Tongue (tissue), 2 donors: ENCODE measurements at regions not wholly inside any gene's neighbourhood (a gene's known extent, or its start where the extent isn't known, plus 50 kb on each side); places are given as distances from the start of the nearest gene placed in this dataset. TPM values are rescaled to one million over a fixed set of nuclear protein-coding genes. Genes with fewer than 3 reads are reported as not detected.
"Not testable (repeated sequence)": the region's sequence is repeated elsewhere in the genome, so short reads cannot be mapped to it uniquely, and the experiment has no call there.

ENCODE experiments used
- DNase-seq: peaks from one replicate; pipeline ENCODE4 v3.0.0-alpha.2; 2015
- small RNA-seq: library from RNA; depleted of rRNA; stranded (forward); fragments of <200 nt; gene quantifications from one replicate; pipeline ENCODE3, GENCODE V24; 2014; ENCODE audit warnings: low replicate concordance

DNA sequence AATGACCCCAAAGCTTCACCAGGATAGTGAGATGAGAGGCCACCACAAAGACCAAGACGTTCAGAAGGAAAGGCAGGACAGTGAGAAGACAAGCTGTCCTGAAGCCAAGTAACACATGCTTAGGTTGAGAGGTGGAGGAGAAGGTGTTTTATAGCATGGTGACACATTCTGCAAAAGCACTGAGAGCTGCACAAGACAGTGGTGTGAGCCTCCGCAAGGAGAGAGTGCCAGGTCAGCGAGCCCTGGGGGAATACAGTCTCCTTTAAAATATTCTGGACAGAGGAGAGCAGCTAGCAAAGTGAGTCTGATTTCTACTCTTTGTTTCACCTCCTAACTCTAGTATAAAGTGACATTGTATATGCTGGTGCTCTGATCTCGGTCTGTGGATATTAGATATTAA, 68.0 kb upstream of the VKORC1L1 start:
- DNase-seq: no peak

DNA sequence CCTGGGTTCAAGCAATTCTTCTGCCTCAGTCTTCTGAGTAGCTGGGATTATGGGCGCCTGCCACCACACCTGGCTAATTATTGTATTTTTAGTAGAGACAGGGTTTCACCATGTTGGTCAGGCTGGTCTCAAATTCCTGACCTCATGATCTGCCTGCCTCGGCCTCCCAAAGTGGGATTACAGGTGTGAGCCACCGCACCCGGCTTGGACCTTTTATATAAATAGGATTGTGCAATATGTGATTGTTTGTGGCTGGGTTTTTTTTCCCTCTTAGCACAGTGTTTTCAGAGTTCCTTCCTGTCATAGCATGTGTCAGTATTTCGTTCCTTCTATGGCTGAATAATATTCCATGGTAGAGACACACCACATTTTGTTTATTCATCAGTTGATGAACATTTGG, 65.8 kb upstream of the VKORC1L1 start:
- DNase-seq: not testable (repeated sequence)

DNA sequence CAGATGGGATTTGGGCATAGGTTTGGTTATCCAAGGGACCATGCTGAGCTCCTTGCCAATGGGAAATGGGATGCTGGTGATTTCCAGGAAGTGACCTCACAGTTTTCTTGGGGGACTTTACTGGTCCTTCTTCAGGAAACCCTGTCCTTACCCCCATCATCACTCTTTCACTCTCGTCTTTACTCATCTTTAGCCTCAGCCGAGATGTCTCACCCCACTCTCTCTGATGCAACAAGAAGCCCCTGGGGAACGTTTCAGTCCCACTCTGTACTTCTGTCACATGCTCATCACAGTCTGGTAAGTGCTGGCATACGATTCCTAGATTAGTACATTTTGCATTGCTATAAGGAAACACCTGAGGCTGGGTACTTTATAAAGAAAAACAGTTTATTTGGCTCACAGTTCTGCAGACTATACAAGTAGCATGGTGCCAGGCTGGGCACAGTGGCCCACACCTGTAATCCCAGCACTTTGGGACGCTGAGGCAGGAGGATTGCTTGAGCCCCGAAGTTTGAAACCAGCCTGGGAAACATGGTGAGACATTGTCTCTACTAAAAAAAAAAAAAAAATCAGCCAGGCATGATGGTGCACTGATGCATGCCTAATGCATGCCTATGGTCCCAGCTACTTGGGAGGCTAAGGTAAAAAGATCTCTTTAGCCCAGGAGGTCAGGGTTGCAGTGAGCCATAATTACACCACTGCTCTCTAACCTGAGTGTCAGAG, 63.5 kb upstream of the VKORC1L1 start:
- DNase-seq: no peak

DNA sequence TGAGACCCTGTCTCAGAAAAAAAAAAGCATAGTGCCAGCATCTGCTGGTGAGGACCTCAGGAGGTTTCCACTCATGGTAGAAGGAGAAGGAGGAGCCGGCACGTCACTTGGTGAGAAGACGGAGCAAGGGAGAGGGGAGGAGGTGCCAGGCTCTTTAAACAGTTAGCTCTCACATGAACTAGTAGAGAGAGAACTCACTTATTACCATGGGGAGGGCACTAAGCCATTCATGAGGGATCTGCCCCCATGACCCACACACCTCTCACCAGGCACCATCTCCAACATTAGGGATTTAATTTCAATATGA, 62.9 kb upstream of the VKORC1L1 start:
- no peak for DNase-seq

DNA sequence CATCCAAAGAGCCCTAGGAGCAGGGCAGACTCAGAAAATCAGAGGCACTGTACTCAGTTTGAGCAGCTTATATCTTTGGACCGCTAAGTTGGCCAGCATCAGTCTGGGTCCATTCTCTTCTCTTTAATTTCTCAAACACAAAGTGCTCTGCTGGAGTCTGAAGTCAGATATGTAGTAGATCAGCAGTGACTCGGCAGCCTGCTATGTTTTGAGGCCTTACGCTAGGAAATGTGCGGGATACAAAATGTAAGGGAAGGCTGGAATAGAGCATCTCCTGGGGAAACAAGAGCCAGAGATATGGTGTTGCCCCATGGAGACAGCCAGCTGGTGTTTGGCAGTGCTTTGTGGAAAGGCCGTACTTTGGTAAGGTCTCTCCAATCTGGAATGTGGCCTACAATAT, 60.6 kb upstream of the VKORC1L1 start:
- no peak for DNase-seq

DNA sequence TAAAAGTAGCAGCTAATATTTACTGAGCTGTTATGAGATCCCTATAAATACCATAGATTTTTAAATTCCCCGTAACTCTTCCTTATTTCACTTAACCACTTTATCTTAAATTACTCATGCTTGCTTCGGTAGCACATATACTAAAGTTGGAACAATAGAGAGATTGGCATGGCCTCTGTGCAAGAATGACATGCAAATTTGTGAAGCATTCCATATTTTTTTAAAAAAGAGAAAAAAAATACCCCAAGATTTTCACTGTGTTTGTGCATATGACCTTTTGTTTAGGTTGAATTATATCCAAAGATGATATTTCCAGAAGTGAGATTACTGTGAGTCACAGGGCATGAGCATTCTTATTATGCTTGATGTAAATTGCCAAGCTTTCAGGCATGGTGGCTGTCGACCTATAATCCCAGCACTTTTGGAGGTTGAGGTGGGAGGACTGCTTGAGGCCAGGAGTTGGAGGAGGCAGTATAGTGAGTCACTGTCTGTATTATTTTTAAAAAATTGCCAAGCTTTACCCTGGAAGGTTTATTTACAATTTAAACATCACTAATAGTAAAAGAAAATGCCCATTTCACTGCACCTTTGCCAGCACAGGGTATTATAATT, 58.2 kb upstream of the VKORC1L1 start:
- not testable (repeated sequence) for DNase-seq

DNA sequence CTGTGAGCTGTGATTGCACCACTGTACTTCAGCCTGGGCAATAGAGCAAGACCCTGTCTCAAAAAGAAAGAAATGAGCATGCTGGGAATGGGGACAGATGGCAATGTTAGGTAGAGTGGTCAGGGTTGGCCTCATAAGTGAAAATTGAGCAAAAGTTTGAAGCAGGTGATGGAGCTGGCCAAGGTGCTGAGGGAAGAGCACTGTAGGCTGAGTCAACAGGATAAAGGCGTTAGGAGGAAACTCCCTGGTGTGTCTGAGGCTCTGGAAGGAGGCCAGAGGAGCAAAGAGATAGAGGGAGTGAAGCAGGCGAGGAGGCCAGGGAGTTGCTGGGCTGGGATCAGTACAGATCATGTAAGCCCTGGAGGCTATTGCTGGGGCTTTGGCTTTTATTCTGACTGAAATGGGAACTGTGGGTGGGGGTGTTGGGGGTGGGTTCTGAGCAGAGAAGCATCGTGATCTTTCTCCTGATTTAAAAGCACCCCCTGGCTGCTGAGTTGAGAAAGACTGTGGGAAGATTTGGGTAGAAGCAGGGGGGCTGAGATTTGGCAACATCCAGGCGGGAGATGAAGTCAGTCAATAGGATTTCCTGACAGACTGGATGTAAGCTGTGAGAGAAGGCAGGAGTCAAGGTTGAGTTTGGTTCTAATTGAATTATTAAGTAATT, 52.5 kb upstream of the VKORC1L1 start:
- no peak for DNase-seq

Small RNAs in the stretch of these regions (small RNA-seq; reads per million reads assigned to genes)
- not detected for gene AC114501.1
- not detected for gene RNU6-912P
- not detected for gene SNORA15B-2
- not detected for gene SNORA22
